ENCODE measurements at regions not wholly inside any gene's neighbourhood (a gene's known extent, or its start where the extent isn't known, plus 50 kb on each side); places are given as distances from the start of the nearest gene placed in this dataset.

DNA sequence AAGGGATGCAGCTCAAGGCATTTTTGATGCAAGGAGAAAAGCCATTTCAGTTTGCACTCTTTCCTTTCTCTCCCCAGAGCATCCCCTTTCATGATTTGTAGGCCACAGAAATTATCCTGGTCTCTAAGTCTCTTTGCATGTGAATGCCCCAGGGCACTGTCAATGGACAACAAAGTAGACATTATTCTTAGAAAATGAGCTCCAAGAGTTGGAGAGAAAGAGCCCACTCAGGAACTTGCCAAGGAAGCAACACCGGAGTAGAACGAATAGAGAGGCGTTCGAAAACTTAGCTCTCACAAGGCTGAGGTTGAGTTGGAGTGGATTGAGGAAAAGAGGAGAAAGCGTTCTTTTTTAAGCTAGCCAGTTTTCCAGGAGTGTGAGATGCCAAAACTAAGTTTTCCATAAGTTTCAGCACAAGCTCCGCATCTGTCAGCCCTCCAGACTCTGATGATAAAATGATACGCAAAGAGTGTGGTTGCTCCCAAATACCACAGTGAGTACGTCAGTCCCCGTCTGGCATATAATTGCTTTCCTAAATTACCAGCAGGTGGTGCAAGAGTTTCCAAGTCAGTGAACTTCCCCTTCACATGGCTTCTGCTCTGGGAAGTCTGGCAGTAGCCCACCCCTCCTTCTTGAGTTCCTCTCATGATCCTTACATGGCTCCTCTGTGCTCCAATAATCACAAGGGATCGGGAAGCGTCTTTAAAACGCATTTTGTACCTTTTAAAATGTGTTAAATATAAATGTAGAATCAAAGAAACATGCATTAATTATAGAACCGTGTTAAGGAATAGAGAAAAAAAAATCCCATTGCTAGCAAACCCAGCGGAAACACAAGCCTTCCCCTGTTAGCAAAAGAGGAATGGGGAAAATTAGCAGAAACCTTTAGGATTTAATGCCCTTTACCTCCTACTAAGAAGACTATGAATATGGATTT, 1060.6 kb upstream of the FANCL start:
- 42 to 47% methylated on average over 14 of the region's 14 CpGs for WGBS, 2 donors
- Histone ChIP-seq H3K36me3 (ENCODE audit: control insufficient read depth in 2 of 2, insufficient read depth in 2 of 2, low read length in 1 of 2) (no peaks in the 10 kb centered on the region), H3K9me3 (ENCODE audit: control insufficient read depth in 2 of 2, insufficient read depth in 1 of 2, low read depth in 1 of 2, low read length in 1 of 2) (no peaks in the 10 kb centered on the region), H3K4me3 (ENCODE audit: low read depth in 1 of 2, low read length in 2 of 2) (no peak overlapping the region), H3K27me3 (ENCODE audit: control insufficient read depth in 1 of 2, insufficient read depth in 2 of 2, low read length in 2 of 2) (no peaks in the 10 kb centered on the region), H3K4me1 (ENCODE audit: control insufficient read depth in 2 of 2, insufficient read depth in 2 of 2, low read length in 1 of 2) (no peaks in the 10 kb centered on the region), H3K27ac (ENCODE audit: low read depth in 2 of 2, low read length in 1 of 2) (no peak overlapping the region)

DNA sequence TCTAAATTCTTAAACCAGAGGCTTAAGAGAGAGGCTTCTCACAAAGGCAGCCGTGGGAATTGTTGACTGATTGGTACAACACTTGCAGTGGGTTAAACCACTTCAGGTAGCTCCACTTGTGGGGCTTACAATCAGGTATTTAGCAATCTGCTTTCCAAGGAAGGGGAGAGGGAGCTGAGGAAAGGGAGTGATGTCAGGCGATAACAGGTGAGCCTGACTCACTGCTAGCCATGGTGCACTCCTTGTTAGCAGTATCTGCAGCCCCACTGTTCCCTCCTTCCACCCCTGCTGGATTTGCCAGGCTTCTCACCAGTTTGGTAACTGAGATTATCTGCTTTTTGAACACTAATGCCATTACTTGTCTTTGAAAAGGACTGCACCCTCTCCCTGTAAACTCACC, 1056.7 kb upstream of the FANCL start:
- H3K4me1 ChIP-seq (ENCODE audit: control insufficient read depth in 2 of 2, insufficient read depth in 2 of 2, low read length in 1 of 2), result no peaks in the 10 kb centered on the region
- H3K27me3 ChIP-seq (ENCODE audit: control insufficient read depth in 1 of 2, insufficient read depth in 2 of 2, low read length in 2 of 2), result no peaks in the 10 kb centered on the region
- H3K36me3 ChIP-seq (ENCODE audit: control insufficient read depth in 2 of 2, insufficient read depth in 2 of 2, low read length in 1 of 2), result no peaks in the 10 kb centered on the region
- WGBS, 2 donors, result 65 to 74% methylated on average over 2 of the region's 2 CpGs
- H3K9me3 ChIP-seq (ENCODE audit: control insufficient read depth in 2 of 2, insufficient read depth in 1 of 2, low read depth in 1 of 2, low read length in 1 of 2), result no peaks in the 10 kb centered on the region
- H3K4me3 ChIP-seq (ENCODE audit: low read depth in 1 of 2, low read length in 2 of 2), result no peak overlapping the region
- H3K27ac ChIP-seq (ENCODE audit: low read depth in 2 of 2, low read length in 1 of 2), result no peak overlapping the region

DNA sequence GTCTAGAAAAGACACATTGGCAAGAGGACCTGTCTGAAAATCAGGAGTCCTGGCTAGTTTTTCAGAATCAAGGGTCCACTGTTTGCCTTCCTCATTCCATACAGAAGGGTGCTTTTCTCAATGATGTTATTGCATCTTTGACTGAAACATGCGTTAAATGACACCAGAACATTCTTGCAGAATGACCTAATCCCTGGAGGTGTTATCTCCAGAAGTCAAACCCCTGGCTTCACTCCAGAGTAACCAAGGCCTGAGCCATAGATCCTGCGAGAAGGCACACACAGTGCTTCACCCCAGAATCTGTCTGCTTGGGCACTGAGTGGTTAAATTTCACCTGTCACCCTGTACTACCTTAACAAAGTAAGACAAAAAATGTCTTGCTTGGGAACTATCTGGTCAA, 1055.2 kb upstream of the FANCL start:
- Histone ChIP-seq H3K9me3 (ENCODE audit: control insufficient read depth in 2 of 2, insufficient read depth in 1 of 2, low read depth in 1 of 2, low read length in 1 of 2) (no peaks in the 10 kb centered on the region), H3K4me3 (ENCODE audit: low read depth in 1 of 2, low read length in 2 of 2) (no peak overlapping the region), H3K4me1 (ENCODE audit: control insufficient read depth in 2 of 2, insufficient read depth in 2 of 2, low read length in 1 of 2) (no peaks in the 10 kb centered on the region), H3K27ac (ENCODE audit: low read depth in 2 of 2, low read length in 1 of 2) (no peak overlapping the region), H3K36me3 (ENCODE audit: control insufficient read depth in 2 of 2, insufficient read depth in 2 of 2, low read length in 1 of 2) (no peaks in the 10 kb centered on the region), H3K27me3 (ENCODE audit: control insufficient read depth in 1 of 2, insufficient read depth in 2 of 2, low read length in 2 of 2) (no peaks in the 10 kb centered on the region)
- WGBS, 2 donors, result 49 to 58% methylated on average over 2 of the region's 2 CpGs

DNA sequence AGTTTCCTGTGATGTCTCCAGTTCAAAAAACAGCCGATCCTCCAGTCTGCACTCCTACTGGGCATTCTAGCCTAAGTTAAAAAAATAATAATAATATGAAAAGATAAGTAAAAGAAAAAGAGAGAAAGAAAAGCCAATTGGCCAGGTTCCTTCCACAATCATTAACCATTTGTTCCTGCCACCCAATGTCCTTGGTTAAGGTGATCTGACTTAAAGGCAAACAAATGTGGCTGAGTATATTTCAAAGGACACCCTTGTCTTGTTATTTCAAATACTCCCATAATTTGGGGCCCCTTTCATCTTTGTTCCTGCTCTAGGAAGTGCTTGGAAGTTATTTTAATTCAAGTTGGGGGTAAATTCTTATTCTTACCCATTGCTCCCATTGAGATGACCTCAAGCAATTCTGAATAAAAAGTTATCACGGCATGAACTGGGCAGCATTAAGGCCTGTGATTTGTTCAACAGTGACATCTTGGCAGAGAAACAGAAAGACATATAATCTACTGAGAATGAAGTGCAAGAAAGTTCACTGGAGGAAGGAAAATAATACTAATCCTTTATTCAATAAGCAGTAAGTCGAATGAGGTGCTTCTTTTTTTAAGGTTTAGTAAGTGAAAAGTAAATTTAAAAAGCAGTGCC, 1054.5 kb upstream of the FANCL start:
- Histone ChIP-seq H3K36me3 (ENCODE audit: control insufficient read depth in 2 of 2, insufficient read depth in 2 of 2, low read length in 1 of 2) (no peaks in the 10 kb centered on the region), H3K4me3 (ENCODE audit: low read depth in 1 of 2, low read length in 2 of 2) (no peak overlapping the region), H3K27me3 (ENCODE audit: control insufficient read depth in 1 of 2, insufficient read depth in 2 of 2, low read length in 2 of 2) (no peaks in the 10 kb centered on the region), H3K4me1 (ENCODE audit: control insufficient read depth in 2 of 2, insufficient read depth in 2 of 2, low read length in 1 of 2) (no peaks in the 10 kb centered on the region), H3K9me3 (ENCODE audit: control insufficient read depth in 2 of 2, insufficient read depth in 1 of 2, low read depth in 1 of 2, low read length in 1 of 2) (no peaks in the 10 kb centered on the region), H3K27ac (ENCODE audit: low read depth in 2 of 2, low read length in 1 of 2) (no peak overlapping the region)
- 39 to 45% methylated on average over 3 of the region's 3 CpGs for WGBS, 2 donors

DNA sequence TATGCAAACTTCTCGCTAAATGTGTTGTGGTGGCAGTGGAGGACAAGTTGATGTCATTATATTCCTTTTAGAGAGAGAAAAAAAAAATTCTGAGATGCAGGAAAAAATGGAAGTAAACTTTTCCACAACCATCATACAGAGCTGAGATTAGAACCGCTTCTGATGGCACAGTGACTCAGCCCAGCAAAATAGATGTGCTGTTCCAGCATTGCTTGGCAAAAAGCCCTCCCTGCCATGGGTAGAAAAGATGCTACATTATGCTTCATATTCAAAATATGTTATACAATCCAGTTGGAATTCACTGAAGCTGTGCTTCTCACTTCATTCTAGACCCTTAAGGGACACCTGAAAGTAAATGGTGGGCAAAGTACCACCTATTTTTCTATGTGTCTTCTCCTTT, 1047.6 kb upstream of the FANCL start:
- 73 to 85% methylated on average over 2 of the region's 2 CpGs for WGBS, 2 donors
- no peak overlapping the region for H3K4me3 ChIP-seq (ENCODE audit: low read depth in 1 of 2, low read length in 2 of 2)
- H3K27me3 ChIP-seq (ENCODE audit: control insufficient read depth in 1 of 2, insufficient read depth in 2 of 2, low read length in 2 of 2), result no peaks in the 10 kb centered on the region
- no peaks in the 10 kb centered on the region for H3K36me3 ChIP-seq (ENCODE audit: control insufficient read depth in 2 of 2, insufficient read depth in 2 of 2, low read length in 1 of 2)
- no peaks in the 10 kb centered on the region for H3K9me3 ChIP-seq (ENCODE audit: control insufficient read depth in 2 of 2, insufficient read depth in 1 of 2, low read depth in 1 of 2, low read length in 1 of 2)
- H3K4me1 ChIP-seq (ENCODE audit: control insufficient read depth in 2 of 2, insufficient read depth in 2 of 2, low read length in 1 of 2), result no peaks in the 10 kb centered on the region
- no peak overlapping the region for H3K27ac ChIP-seq (ENCODE audit: low read depth in 2 of 2, low read length in 1 of 2)

DNA sequence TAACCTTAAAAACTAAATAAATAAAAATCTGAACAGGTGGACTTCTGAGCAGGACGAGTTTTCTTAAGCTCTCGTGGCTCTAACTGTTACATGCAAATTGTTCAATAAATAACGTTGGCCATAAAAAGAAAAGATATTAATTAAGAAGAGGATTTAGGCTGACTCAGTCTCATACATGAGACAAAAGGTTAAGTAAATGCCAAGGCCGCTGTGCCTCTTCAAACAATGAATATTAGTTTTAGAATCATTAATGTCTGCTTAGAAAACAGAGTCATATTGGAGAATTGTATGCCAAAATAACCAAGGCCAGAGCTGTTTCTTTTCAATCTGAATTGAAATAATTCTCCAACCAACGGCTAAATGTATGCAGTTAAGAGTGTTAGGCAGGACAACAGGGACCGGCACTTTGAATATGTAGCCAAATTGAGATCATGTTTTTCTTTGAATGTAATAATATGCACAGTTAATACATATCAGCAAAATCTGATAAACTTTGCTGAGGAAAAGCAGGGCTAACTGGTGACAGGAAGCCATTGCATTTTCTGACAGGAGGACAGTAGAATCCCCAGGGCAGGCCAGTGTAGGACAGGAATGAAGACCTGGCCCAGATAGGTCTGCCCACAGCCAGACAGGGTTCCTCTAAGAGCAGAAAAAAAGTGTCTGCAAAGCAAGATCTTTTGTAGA, 1041.4 kb upstream of the FANCL start:
- no peak overlapping the region for H3K4me3 ChIP-seq (ENCODE audit: low read depth in 1 of 2, low read length in 2 of 2)
- H3K27me3 ChIP-seq (ENCODE audit: control insufficient read depth in 1 of 2, insufficient read depth in 2 of 2, low read length in 2 of 2), result no peaks in the 10 kb centered on the region
- 54 to 57% methylated on average over 6 of the region's 6 CpGs for WGBS, 2 donors
- no peaks in the 10 kb centered on the region for H3K4me1 ChIP-seq (ENCODE audit: control insufficient read depth in 2 of 2, insufficient read depth in 2 of 2, low read length in 1 of 2)
- no peak overlapping the region for H3K27ac ChIP-seq (ENCODE audit: low read depth in 2 of 2, low read length in 1 of 2)
- no peaks in the 10 kb centered on the region for H3K36me3 ChIP-seq (ENCODE audit: control insufficient read depth in 2 of 2, insufficient read depth in 2 of 2, low read length in 1 of 2)
- H3K9me3 ChIP-seq (ENCODE audit: control insufficient read depth in 2 of 2, insufficient read depth in 1 of 2, low read depth in 1 of 2, low read length in 1 of 2), result no peaks in the 10 kb centered on the region

DNA sequence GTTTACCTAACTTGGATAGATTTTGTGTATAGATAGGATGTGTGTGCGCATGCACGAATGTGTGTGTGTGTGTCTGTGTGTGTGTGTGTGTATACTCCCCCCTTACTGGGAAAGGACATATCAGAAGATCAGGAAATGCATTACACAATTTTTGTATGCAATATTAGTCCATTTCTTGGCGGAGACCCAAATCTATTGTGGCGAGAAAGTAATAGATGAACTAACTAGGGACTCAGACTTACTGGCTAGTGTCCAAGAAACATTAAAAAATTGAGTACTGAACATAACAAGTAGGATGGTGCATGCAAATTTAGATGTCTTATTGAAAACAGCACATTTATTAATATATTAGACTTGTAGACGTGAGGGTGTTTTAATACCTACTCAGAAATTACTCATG, 1036.5 kb upstream of the FANCL start:
- WGBS, 2 donors, result 63 to 68% methylated on average over 5 of the region's 5 CpGs
- Histone ChIP-seq H3K4me3 (ENCODE audit: low read depth in 1 of 2, low read length in 2 of 2) (no peak overlapping the region), H3K27ac (ENCODE audit: low read depth in 2 of 2, low read length in 1 of 2) (no peak overlapping the region)

DNA sequence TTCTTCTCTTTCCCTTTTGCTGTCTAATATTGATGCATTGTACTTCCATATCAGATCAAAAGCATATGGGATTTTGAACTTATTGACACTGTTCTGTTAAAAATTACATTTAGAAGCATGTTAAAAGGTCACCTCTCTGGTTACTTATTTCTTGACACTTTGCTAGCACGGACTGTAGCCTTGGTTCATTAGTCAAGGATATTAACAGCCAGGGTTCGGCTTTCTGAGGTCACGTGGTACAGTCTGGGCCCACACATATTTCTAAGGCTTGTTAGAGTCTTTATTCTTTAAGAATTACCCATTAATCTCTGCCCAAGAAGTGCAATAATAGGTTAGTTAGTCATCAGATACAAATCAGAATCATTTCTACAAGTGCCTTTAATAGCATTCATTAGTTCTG, 1035.8 kb upstream of the FANCL start:
- H3K27me3 ChIP-seq (ENCODE audit: control insufficient read depth in 1 of 2, insufficient read depth in 2 of 2, low read length in 2 of 2), result peaks cover 0 to 2% of the 10 kb centered on the region in 2 donors

More for the DNA sequence above, 1036.5 kb upstream of the FANCL start:
- Histone ChIP-seq H3K27me3 (ENCODE audit: control insufficient read depth in 1 of 2, insufficient read depth in 2 of 2, low read length in 2 of 2) (no peaks in the 10 kb centered on the region), H3K36me3 (ENCODE audit: control insufficient read depth in 2 of 2, insufficient read depth in 2 of 2, low read length in 1 of 2) (no peaks in the 10 kb centered on the region), H3K4me1 (ENCODE audit: control insufficient read depth in 2 of 2, insufficient read depth in 2 of 2, low read length in 1 of 2) (no peaks in the 10 kb centered on the region), H3K9me3 (ENCODE audit: control insufficient read depth in 2 of 2, insufficient read depth in 1 of 2, low read depth in 1 of 2, low read length in 1 of 2) (no peaks in the 10 kb centered on the region)

DNA sequence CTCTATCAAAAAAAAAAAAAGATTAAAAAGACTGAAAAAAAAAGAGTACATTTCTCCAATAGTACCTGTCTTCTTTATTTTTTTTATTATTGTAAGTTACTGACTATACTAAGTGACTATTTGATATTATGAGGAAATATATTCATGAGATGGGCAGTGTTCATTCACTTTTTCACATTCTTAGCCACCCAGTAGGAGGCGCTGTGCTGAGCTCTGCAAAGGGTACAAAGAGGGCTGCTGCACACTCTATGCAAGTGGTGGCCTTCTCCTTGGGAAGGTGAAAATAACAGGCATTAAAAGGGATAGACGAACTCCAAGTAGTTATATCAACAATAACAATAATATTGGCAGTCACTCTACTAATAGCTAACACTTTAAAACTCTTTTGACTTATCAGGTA, 1034.9 kb upstream of the FANCL start:
- 45 to 53% methylated on average over 2 of the region's 2 CpGs for WGBS, 2 donors
- H3K9me3 ChIP-seq (ENCODE audit: control insufficient read depth in 2 of 2, insufficient read depth in 1 of 2, low read depth in 1 of 2, low read length in 1 of 2), result no peaks in the 10 kb centered on the region
- peaks cover 0 to 2% of the 10 kb centered on the region in 2 donors for H3K27me3 ChIP-seq (ENCODE audit: control insufficient read depth in 1 of 2, insufficient read depth in 2 of 2, low read length in 2 of 2)
- no peak overlapping the region for H3K27ac ChIP-seq (ENCODE audit: low read depth in 2 of 2, low read length in 1 of 2)
- no peaks in the 10 kb centered on the region for H3K4me1 ChIP-seq (ENCODE audit: control insufficient read depth in 2 of 2, insufficient read depth in 2 of 2, low read length in 1 of 2)
- H3K36me3 ChIP-seq (ENCODE audit: control insufficient read depth in 2 of 2, insufficient read depth in 2 of 2, low read length in 1 of 2), result no peaks in the 10 kb centered on the region
- H3K4me3 ChIP-seq (ENCODE audit: low read depth in 1 of 2, low read length in 2 of 2), result no peak overlapping the region

More for the DNA sequence above, 1035.8 kb upstream of the FANCL start:
- Histone ChIP-seq H3K4me1 (ENCODE audit: control insufficient read depth in 2 of 2, insufficient read depth in 2 of 2, low read length in 1 of 2) (no peaks in the 10 kb centered on the region), H3K9me3 (ENCODE audit: control insufficient read depth in 2 of 2, insufficient read depth in 1 of 2, low read depth in 1 of 2, low read length in 1 of 2) (no peaks in the 10 kb centered on the region), H3K27ac (ENCODE audit: low read depth in 2 of 2, low read length in 1 of 2) (no peak overlapping the region), H3K36me3 (ENCODE audit: control insufficient read depth in 2 of 2, insufficient read depth in 2 of 2, low read length in 1 of 2) (no peaks in the 10 kb centered on the region), H3K4me3 (ENCODE audit: low read depth in 1 of 2, low read length in 2 of 2) (no peak overlapping the region)
- 41 to 61% methylated on average over 3 of the region's 3 CpGs for WGBS, 2 donors
